ENCODE measurements at regions not wholly inside any gene's neighbourhood (a gene's known extent, or its start where the extent isn't known, plus 50 kb on each side); places are given as distances from the start of the nearest gene placed in this dataset.

- TF ChIP-seq EZH2 (IDR thresholded peaks at IDR 0.05; ENCODE audit: insufficient read depth, poor library complexity, severe bottlenecking) (no peak), EZH2phosphoT487 (IDR thresholded peaks at IDR 0.05; ENCODE audit: insufficient read depth, low read depth) (no peak)
Observed at GRCh38 chr15:31484986-31485385, 158.4 kb downstream of the KLF13 start.

Measured in GM23248 (cell line).